GM21423 (cell line): ENCODE measurements at regions not wholly inside any gene's neighbourhood (a gene's known extent, or its start where the extent isn't known, plus 50 kb on each side); places are given as distances from the start of the nearest gene placed in this dataset.

Experiments used
- ATAC-seq: cut with Tn5 transposase; IDR thresholded peaks from one replicate; pipeline ENCODE4 v1.9.1; 2021; ENCODE audit warnings: mild to moderate bottlenecking, moderate library complexity; ENCODE audit not compliant: unreplicated experiment

DNA sequence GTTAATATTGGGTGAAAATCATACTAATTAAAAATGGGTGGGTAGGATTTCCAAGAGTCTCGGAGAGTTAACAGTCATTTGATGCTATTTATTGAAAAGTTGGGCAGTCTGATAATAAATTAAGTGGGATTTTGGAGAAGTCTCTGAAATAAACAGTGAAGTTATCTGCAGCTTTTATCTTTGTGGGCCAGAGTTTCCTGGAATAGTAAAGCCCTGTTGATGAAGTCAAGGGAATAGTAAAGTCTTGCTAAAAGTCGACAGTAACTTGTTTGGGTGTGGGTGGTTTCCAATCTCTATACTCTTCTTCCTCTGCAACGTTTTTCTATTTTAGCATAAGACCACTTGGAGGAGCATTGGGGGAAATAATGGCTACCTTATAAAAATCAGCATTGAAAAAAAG, 493.6 kb downstream of the EPM2A start:
- ATAC-seq: no peak

DNA sequence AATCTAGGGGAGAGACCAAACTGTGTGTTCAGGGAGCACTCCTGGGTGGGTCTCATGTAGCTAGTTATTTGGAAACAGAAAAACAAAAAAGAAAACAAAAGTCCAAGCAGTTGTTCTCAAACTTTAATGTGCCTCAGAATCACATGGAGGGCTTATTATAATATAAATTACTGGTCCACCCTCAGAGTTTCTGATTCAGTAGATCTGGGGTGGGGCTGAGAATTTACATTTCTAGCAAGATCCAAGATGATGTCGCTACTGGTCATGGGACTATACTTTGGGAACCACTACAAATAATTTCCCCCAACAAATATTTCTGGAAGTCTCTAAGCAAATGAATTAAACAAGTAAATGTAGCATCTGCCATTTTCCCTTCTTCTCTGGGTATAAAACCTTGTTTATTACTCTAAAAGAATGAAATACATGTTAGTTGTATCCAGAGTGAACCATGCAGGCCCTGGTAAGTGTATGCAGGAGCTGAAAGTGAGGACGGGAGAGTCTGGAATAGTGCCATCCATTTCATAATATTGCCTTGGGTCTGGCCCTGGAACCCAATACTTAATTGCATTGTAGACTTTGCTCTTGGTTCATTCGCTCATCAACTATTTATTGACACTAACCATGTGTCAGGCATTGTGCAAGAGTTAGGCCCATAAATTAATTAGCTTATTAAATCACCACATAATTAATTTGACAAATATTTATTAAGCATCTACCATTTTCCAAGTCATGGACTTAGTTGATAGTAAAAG, 490.8 kb downstream of the EPM2A start:
- no peak for ATAC-seq

DNA sequence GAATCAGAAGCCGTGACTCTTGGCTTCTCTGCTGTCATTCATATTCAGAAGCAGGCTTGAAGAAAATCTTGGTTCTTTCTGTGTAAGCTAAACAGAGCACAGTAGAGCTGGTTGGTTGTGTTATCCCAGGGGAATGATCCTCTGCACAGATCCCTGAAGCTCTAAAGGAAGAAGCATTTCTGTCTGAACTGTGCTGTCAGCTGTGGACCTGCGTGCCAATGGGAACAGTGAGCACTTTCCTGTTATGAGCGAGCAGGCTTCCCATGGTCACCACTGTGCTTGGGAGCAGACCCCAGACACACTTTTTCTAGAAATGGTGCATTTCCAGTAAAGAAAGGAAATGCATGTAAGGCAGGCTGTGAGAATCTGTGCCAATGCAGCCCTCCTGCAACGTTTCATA, 490.2 kb downstream of the EPM2A start:
- ATAC-seq: no peak

DNA sequence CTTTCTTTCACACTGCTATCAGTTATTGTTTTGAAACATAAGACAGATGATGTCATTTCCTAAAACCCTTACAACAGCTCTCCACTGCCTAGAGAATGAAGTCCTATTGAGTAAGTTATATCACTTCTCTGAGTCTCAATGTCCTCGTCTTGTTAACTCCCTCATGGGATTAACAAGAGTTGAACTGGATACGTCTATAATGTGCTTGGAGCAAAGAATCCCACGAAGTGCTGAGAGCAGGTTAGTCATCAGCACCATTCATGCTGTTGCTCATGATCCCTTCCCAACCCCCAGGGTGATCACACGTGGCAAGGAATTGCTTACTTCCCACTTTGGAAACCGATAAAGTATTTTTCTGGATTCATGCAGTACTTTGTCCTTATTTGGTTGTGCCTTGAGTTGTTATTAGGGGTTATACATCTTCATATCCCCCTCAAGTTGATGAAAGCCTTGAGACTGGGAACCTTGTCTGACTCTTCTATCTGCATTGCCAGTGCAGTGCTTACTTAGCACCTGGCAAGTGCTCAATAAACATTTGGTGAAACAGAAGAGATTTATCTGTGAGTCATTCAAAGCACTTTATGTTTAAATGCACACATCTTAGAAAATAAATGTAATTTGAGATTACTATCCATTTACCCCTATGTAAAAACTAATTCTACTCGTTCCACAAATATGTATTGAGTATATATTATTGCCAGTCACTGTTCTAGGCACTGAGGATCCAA, 487.5 kb downstream of the EPM2A start:
- no peak for ATAC-seq

DNA sequence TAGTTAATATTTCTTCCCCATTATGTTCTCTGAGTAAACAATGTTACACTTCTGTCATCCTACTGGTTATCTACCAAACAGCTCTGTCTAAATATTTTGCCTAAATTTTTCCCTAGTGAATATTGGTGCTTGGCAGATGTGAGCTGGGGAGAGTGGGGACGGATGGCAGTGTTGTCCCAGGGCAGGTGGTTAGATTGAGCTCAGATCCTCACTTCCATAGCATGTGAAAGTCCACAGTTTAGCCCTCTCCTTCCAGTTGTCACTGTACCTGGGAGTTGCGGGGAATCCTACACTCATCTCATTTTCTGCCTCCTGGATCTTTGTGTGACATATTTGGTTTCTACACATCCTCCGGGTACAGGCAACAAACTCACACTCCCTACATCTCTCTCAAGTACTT, 484.9 kb downstream of the EPM2A start:
- ATAC-seq: no peak

DNA sequence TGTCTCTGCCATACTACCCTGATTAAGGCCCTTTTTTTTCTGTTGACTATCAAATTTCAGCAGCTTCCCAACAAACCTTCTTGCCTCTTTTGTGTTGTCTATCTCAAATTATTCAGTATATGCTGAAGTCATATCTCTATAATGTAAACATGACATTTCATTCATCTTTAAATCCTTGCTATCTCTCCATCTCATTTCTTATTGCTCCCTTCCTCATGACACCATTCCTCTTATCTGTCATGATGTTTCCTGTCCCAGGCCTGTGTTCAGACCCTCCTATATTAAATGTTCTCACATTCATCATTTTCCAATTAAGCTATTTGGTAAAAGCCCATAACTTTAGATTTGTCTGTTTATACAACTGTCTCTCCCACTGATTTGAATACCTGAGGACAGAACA, 482.6 kb downstream of the EPM2A start:
- ATAC-seq: no peak

DNA sequence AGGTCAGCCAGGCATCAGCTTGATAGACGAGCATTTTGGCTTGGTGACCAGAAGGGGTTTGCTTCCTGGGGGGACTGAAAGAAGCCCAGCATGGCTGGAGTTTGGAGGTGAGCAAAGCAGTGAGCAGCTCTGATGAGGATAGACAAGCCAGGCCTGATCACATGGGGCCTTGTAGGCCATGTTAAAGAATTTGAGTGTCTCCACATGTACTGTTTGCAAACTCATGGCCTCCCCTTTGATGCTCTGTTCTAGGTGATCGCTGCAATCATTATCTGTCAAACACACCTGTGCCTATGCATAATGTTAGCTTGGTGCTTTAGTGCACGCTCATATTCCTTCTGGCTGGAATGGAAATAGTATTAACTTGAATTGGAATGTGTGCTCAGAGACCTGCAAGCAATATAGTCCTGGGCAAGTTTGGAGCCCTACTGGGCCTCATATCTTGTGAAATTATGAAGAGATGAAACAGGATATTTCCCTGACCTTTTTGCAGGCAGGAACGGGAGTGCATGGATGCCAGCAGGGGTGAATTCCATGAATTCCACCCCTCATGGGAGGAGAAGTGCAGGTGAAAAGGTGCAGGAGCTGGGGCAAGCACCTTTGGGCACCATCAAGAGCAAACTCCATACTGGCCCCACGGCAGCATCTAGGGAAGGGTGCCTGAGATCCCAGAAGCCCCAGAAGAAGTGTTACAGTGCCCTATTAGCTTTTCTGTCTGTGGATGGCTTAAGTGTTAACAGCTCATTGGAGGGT, 480.5 kb downstream of the EPM2A start:
- no peak for ATAC-seq

DNA sequence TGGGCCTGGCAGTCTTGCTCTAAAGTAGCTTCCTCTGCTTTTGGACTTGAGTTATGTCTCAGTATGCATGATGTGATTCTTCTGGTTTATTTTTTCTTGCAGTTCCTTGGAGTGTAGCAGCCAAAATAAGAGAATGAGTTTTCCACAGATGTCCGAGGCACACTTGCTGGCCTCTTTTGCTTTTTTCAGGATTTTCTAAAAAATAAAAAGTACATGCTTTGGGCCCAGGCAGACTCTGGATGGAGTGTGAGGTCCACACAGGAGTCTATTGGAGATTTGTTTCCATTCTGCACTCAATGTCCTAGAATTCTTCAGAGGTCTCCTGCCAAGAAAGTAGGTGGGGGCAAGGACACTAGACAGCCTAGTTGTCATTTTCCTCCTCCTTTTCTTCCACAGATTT, 477.6 kb downstream of the EPM2A start:
- no peak for ATAC-seq

DNA sequence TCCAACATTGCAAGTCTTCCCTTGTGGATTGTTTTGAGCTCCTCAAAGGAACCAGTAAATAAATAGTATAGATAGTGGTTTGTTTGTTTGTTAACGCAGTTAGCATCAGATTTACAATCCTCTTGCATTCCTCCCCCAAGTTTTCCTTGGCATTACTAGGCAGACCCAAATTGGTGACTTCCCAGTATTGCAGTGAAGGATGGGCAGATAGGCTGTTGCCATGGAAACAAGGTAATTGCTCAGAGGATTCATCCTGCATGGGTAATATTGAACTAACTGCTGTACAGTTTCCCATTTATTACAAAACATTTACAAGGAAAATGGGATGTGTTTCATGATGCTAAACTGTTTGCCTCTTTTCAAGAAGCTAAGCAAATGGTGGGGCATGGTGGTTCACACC, 477.2 kb downstream of the EPM2A start:
- no peak for ATAC-seq

DNA sequence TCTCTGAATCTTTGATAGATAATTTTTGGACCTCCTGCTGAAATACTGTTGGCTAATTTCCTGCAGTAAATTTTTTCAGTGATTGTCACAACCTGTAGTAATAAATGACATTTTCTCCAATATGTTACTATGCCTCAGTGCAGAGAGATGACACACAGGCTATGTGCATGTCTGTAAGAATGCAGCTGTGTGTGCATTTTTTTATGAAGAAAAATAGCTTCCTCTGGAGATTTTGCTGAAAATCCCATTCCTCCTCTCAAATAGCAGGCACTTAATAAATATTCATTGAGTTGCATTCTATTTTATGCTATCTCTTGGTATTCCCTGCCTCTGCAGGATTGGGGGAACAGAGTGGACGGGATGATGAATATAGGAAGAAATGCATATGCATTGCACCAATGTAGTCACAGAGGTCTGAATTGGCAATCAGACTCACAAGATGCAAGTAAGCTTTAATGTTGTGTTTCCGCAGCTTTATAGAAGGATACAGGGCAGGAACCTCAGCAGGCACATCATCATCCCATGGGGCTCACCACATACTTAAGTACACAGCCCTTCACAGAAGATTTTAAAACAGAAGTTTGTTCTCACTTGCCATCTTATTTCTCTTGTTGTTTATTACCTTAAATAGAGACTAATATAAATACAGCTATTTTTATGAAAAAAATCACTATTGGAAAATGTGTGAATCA, 474.7 kb downstream of the EPM2A start:
- no peak for ATAC-seq

DNA sequence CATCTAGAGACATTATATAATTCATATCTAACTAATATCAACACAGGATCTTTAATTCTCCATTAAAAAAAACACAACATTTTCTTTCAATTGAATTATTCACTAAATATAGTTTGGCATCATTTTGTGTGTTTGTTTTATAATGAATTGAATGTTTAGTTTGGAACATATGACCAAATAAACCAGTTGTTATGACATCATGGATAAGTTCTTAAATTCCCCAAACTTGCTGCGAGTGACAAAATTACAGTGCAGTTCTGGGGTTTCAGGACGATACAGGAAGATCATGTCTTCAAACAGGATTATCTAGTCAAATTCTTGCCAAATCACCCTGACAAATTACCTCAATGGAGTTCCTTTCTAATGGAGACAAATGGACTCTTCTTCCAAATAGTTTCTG, 473.6 kb downstream of the EPM2A start:
- no peak for ATAC-seq

DNA sequence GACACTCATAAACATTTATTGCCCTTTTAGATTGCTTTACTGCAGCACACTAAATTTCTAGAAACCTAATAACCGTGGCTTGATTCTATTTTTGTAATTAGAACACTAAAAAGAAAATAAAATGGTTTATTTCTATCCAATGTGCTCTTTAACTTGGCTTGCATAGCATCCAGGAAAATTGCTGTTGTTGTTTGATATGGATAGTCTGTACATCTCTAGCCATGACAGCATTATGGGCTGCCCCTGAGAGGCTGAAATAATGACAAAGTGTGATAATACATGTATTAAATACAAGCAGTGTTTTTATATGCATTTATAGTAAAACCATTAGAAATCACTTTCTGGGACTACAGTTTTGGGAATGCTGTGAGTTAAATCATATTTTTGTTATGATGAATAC, 472.5 kb downstream of the EPM2A start:
- ATAC-seq: no peak

DNA sequence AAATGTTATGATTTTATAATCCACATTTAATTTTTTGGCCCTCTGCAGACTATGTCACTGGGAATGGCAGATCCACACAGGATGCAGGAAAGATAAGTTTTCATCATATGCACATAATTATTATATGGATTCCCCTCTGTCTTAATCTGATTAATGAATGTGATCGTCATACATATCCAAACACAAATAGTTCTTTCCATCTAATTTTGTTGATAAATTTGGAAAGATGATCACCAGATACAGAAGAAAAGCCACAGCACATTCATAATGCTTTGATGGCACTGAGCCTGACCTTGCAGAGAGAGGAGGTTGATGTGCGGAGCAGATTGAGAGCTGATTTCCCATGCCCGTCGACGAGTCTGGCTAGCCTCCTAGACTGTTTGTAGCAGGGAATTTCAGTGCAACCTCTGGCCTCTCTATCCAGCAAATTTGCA, 471.5 kb downstream of the EPM2A start:
- ATAC-seq: no peak

DNA sequence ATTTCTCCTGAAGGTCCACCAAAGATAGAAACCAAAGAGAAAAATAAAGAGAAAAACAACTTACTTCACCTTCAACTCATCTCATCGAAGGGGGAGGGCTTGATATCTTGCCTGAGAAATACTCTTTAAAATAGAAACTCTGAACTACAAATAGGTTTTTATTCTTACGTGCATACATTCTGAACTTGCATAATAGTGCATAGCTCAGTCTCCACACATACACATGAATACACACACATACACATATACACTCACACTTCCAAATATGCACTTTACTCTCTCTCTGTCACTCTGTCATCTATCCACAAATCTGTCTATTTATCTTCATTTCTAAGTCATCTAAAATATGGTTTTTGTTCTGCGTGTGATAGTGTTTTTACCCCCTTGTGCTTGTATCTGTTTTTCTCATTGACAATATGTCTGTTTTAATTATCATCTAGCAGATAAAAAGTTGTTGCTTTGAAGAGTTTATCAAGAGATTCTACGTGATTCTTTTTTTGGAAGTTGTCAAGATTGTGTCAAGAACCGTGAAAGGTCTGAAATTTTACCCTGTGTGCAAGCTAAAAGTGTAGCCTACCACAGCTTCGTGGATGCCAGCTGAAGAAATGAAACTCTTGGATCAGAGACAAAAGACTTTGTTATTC, 468.8 kb downstream of the EPM2A start:
- ATAC-seq: no peak

DNA sequence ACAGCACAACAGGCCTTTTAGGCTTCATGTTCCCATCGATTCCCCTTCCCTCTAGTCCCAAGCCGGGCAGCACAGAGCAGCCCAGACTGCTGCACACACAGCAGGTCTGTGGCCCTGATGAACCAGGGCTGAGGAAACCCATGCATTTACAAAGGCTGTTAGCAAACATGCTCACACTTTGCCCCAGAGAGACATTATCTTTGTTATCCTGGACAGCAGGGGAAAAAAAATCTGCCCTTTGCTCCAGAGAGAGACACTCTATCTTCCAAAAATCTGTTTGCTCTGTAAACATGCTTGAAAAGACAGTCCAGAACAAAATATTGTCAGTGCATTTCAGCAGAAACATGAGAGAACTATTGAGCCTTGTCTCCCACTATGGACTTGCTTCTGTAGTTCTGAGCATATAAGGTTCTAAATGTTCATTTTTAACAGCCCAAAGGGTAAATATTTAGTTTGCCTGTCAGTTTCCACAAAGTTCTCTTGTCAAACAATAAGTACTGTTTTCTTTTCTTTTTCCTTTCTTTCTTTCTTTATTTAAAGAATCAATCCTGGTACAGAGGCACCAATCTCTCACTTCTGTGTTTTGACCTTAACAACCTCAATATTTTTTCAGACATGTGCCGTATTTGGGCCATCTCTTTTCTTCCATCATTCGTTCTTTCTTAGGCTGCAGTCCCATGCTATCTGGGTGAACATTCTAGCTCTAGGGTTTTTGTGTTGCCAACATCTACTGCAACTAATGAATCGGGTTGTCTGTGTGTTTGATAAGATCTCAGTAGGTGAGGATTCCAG, 468.0 kb downstream of the EPM2A start:
- ATAC-seq: no peak

DNA sequence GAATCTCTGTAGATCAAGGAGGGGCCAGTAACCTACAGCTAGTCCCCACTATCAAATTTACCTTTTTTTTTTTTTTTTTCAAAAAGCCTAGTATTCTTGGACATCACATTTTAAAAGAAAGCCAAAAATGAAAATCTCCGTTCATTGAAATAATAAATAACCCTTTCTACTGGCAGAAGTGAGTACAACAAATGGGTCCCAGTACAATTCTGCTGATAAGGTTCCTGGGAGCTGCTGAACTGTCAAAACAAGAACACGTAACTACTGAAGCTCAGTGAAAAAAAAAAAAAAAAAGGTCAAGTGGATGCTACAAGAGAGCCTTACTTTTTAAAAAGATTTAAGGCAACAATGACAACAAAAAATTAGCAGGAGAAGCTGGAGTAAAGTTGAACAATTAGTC, 464.9 kb downstream of the EPM2A start:
- no peak for ATAC-seq

DNA sequence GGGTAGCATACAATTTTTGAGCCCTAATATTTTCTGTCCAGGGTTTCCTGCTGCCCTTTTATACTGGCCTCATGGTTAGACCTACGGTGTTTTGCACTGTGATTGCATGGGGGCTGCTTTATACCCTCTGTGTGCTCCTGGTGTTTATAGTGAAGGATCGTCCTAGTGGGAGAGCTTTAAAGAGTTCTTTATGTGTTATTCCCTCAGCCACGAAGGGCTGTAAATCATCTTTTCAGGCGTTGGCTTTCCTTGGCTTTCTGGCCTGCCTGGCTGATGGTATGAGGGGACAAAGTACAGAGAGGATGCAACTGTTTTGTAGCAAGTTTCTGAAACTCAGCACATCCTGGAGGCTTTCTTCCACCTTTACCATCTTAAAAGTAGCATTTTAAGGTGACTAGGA, 464.3 kb downstream of the EPM2A start:
- ATAC-seq: no peak

DNA sequence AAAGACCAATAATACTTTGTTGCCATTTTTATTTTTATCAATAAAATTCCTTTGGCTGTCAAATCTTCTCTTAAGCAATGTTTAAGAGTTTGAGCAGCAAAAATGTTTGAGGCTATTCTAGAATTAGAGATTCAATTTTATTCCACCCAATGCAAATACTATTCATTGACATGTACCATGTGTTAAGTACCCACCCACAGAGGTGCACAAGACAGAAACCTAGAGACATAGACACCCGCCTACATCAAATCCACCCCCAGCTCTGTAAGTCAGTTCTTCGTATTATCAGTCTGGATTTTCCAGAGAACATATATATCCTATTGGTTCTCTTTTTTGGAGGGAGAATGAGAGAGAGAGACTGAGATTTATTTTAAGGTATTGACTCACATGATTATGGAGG, 463.7 kb downstream of the EPM2A start:
- no peak for ATAC-seq

DNA sequence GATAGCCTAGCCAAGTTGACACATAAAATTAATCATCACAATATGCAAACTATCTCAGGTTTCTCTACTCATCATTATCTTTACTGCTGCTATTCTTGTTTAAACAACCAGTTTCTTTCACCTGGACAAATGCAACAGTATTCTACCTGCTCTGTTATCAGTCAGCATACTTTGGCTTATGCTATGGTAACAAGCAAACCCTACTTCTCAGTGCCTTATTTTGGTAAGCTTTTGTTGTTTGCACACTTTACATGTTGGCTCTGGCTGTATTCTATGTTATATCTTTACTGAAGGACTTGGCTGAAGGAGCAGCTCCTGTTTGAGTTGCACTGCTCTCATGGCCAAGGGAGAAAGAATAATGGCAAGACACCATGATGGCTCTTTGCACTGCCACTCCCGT, 463.1 kb downstream of the EPM2A start:
- ATAC-seq: no peak

DNA sequence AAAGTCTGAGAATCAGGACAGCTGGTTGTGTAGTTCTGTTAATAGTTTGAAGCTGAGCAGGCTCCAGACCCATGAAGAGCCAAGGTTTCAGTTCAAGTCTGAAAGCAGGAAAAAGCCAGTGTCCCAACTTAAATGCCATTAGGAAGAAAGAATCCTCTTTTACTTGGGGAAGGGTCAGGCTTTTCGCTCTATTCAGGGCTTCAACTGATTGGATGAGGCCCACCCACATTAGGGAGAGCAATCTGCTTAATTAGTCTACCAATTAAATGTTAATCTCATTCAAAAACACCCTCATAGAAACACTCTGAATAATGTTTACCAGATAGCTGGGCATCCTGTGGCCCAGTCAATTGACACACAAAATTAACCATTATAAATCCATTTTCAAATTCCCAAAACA, 462.2 kb downstream of the EPM2A start:
- no peak for ATAC-seq
